Fibroblast of peridontal ligament (primary cell): ENCODE measurements at regions not wholly inside any gene's neighbourhood (a gene's known extent, or its start where the extent isn't known, plus 50 kb on each side); places are given as distances from the start of the nearest gene placed in this dataset.
"Not testable (repeated sequence)": the region's sequence is repeated elsewhere in the genome, so short reads cannot be mapped to it uniquely, and the experiment has no call there.

ENCODE experiments used
- DNase-seq: peaks from one replicate; pipeline ENCODE4 v3.0.0-alpha.2; 2010; ENCODE audit errors: extremely low read depth

- no peak for DNase-seq
These were observed 415.4 kb upstream of the AUTS2 start for GRCh38 chr7:69182596-69183467.

GRCh38 chr7:69184339-69184738 is 413.9 kb upstream of the AUTS2 start:
- DNase-seq, result no peak

- no peak for DNase-seq
These were observed 413.1 kb upstream of the AUTS2 start for GRCh38 chr7:69185170-69185569.

DNA sequence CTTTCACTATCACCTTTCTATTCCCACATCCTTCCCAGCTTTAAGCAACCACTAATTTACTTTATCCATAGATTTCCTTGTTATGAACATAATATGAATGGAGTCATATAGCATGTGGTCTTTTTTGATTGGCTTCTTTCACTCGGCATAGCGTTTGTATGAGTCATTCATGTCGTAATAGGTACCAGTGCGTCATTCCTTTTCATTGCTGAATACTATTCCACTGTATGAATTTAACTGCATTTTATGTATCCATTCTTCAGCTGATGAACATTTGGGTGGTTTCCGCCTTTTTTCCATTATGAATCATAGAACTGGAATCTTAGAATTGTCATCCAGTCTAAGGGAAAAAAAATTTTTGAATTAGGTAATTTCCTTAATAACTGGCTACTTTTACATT is 411.3 kb upstream of the AUTS2 start:
- no peak for DNase-seq

- DNase-seq, result no peak
These were observed 410.4 kb upstream of the AUTS2 start for GRCh38 chr7:69187824-69188333.

DNA sequence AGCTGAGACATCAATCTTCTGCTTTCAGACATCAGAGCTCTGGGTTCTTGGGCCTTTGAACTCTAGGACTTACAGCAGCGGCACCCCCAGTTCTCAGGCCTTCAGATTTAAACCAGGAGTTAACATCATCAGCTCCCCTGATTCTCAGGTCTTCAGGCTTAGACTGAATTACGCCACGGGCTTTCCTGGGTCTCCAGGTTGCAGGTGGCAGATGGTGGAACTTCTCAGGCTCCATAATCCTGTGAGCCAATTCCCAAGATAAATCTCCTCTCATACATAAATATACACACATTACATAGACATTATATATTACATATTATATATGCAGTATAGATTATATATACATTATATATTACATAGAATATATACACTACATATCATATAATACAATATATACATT is 408.9 kb upstream of the AUTS2 start:
- no peak for DNase-seq

DNA sequence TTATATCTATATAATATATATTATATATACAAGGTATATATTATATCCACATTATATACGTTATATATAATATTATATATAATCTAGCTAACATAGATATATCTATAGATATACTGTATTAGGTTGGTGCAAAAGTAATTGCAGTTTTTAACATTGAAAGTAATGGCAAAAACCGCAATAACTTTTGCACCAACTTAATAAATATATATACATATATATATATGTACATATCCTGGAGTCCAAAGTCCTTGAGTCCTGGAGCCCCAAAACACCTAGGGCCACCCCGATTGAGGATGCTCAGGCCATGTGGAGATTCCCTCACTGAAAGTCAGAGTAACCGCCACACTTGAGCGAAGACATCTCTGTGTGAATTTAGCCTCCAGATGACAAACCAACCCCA is 408.2 kb upstream of the AUTS2 start:
- no peak for DNase-seq

DNA sequence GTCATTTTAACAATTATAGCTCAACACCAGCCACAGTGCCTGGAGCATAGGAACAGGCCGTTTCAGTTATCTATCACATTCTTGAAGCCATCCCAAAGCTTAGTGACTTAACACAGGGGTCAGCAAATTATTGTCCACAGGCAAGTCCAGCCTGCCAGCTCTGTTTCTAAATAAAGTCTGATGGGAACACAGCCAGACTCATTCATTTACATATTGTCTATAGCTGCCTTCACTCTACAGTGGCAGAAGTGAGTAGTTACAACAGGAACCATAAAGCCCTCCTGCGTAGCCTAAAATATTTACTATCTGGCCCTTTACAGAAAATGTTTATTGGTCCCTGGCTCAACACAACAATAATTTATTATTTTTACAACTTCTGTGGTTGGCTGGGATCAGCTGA is 407.5 kb upstream of the AUTS2 start:
- no peak for DNase-seq

DNA sequence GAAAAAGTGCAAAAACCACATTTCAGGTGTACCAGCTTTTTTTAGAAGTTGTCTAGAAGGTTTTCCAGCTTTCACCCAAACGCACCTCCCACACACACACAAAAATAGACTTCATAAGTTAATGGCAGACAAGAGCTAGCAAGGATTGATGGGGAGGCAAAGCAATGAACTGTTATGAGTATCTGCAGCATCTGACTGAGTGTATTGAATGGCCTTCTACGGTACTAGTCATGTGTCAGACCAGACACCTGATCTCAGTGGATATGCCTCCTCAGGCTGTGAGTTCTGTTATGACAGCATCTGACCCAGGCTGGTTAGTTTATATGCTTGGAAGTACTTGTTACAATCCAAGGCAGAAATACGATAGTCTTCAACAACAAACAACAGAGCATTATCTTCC is 406.1 kb upstream of the AUTS2 start:
- no peak for DNase-seq

GRCh38 chr7:69193061-69193460 is 405.2 kb upstream of the AUTS2 start:
- no peak for DNase-seq

- no peak for DNase-seq
These were observed 401.7 kb upstream of the AUTS2 start for GRCh38 chr7:69196593-69196992.

- DNase-seq, result no peak
These were observed 400.0 kb upstream of the AUTS2 start for GRCh38 chr7:69198250-69198649.

GRCh38 chr7:69199041-69199440 is 399.2 kb upstream of the AUTS2 start:
- no peak for DNase-seq

DNA sequence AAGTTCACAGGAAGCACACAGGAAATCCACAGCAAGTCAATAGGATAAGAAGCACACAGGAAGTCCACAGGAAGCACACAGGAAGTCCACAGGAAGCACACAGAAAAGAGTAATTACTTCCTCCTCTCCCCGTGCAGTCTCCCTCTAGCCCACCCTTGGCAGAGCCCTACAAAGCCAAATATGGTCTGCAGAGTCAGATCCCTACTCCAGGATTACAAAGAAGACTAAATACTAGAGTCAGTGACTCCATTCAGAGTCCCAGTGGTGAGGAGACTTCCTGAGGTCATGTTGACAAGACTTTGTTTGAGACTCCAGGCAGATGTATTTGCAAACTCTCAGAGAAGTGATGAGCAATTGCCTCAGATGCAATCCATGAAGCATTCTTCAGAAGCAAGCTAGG is 398.6 kb upstream of the AUTS2 start:
- DNase-seq, result no peak

- no peak for DNase-seq
These were observed 394.4 kb upstream of the AUTS2 start for GRCh38 chr7:69203871-69204270.

DNA sequence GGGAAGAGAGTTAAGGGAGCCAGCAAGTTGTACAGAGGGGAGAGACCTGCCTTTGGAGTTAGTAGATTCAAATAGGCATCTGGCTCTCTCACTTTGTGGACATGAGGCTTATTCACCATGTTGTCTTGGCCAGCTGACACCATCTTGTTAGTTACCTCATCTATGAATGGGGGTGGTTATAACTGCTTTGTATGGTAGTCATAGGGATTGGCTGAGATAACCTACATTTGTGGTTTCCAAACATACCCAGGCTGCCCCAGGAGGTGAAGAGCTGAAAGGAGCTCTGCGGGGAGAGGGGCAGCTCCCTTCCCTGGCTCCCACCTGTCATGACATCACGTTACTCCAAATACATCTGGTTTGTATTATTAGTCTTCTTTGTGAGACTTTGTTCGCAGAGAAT is 393.3 kb upstream of the AUTS2 start:
- no peak for DNase-seq

DNA sequence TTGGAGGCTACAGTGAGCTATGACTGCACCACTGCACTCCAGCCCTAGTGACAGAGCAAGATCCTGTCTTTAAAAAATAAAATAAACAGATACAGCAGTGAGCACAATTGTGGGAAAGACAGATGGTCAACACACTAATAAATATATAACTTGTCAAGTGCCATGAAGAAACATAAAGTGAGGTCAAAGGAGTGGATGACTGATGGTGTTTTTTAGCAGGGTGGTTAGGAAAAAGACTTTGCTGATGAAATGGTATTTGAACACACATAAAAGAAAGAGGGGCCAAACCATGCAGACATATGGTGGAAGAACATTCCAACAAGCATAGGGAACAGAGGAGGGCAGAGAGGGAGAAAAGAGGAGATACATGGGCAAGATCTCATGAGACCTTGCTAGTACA is 392.7 kb upstream of the AUTS2 start:
- no peak for DNase-seq

DNA sequence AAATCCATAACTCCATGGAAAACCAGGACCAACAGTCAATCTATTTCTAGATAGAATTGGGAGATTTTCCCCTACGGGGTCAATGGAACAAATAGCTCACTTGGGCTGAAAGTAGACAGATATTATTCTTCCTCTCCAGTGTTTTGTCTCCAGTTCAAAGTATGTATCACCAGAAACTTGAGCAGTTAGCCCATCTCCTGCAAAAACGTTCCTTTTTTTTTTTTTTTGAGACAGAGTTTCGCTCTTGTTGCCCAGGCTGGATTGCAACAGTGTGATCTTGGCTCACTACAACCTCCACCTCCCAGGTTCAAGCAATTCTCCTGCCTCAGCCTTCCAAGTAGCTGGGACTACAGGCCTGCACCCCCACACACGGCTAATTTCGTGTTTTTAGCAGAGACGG is 390.0 kb upstream of the AUTS2 start:
- no peak for DNase-seq

- no peak for DNase-seq
These were observed 389.4 kb upstream of the AUTS2 start for GRCh38 chr7:69208848-69209247.

GRCh38 chr7:69211336-69211735 is 386.9 kb upstream of the AUTS2 start:
- no peak for DNase-seq

DNA sequence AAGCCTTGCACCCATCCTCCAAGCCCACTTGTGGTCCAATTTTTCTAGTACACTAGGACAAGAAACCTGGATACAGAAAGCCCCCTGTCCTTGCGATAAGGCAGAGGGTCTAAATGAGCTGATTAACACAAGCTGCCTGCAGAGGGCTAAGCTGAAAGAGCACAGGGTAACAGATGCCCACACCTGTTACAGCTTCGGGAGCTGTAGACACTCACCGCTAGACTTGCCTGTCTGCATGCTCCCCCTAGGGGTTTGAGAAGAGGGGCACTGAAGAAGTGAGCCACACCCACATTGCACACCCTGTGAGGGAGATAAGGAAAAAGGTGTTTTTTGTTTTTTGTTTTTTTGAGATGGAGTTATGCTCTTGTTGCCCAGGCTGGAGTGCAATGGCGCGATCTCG is 386.5 kb upstream of the AUTS2 start:
- no peak for DNase-seq

- no peak for DNase-seq
These were observed 384.4 kb upstream of the AUTS2 start for GRCh38 chr7:69213878-69214277.

DNA sequence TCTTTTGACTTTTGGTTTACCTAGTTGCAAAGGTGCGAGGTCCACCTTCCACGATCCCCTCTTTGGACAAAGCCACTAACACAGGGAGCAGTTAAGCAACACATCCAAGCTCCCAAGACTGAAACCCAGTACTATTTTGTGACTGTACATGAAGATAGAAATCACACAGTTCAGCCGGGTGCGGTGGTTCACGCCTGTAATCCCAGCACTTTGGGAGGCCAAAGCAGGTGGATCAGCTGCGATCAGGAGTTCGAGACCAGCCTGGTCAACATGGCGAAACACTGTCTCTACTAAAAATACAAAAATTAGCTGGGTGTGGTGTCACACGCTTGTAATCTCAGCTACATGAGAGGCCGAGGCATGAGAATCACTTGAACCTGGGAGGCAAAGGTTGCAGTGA is 382.8 kb upstream of the AUTS2 start:
- not testable (repeated sequence) for DNase-seq
